GM19025 (cell line): ENCODE measurements at regions not wholly inside any gene's neighbourhood (a gene's known extent, or its start where the extent isn't known, plus 50 kb on each side); places are given as distances from the start of the nearest gene placed in this dataset.

ENCODE experiments used
- ATAC-seq: cut with Tn5 transposase; IDR thresholded peaks from one replicate; pipeline ENCODE4 v1.9.1; 2021; ENCODE audit warnings: mild to moderate bottlenecking, low read depth, moderate library complexity; ENCODE audit not compliant: unreplicated experiment

- no peak for ATAC-seq
These were observed 90.7 kb upstream of the IL12B start for GRCh38 chr5:159420940-159421339.

- no peak for ATAC-seq
These were observed 92.1 kb upstream of the IL12B start for GRCh38 chr5:159422361-159422760.

- ATAC-seq: no peak
These were observed 92.6 kb upstream of the IL12B start for GRCh38 chr5:159422910-159423309.

- no peak for ATAC-seq
These were observed 93.8 kb upstream of the IL12B start for GRCh38 chr5:159424123-159424522.

- no peak for ATAC-seq
These were observed 96.4 kb upstream of the IL12B start for GRCh38 chr5:159426694-159427093.

GRCh38 chr5:159427180-159428012 lies 97.1 kb upstream of the IL12B start:
- peak; percentile 77 for ATAC-seq

GRCh38 chr5:159430361-159431012 lies 100.2 kb upstream of the IL12B start:
- ATAC-seq: no peak

- no peak for ATAC-seq
These were observed 105.6 kb upstream of the IL12B start for GRCh38 chr5:159435855-159436254.

GRCh38 chr5:159438092-159438491 lies 107.8 kb upstream of the IL12B start:
- ATAC-seq: no peak

GRCh38 chr5:159439002-159439401 lies 108.7 kb upstream of the IL12B start:
- ATAC-seq: no peak

GRCh38 chr5:159440235-159440634 lies 109.9 kb upstream of the IL12B start:
- ATAC-seq: no peak

- no peak for ATAC-seq
These were observed 110.7 kb upstream of the IL12B start for GRCh38 chr5:159440968-159441367.

GRCh38 chr5:159441441-159441840 lies 111.2 kb upstream of the IL12B start:
- no peak for ATAC-seq

GRCh38 chr5:159442206-159442850 lies 112.0 kb upstream of the IL12B start:
- ATAC-seq: no peak

- no peak for ATAC-seq
These were observed 114.3 kb upstream of the IL12B start for GRCh38 chr5:159444441-159445082.

GRCh38 chr5:159447116-159447515 lies 116.8 kb upstream of the IL12B start:
- no peak for ATAC-seq

- ATAC-seq: no peak
These were observed 118.6 kb upstream of the IL12B start for GRCh38 chr5:159448841-159449407.

GRCh38 chr5:159449925-159450324 lies 119.6 kb upstream of the IL12B start:
- no peak for ATAC-seq

GRCh38 chr5:159450417-159450816 lies 120.1 kb upstream of the IL12B start:
- ATAC-seq: no peak

- ATAC-seq: no peak
These were observed 121.1 kb upstream of the IL12B start for GRCh38 chr5:159451197-159452052.
